ENCODE measurements at regions not wholly inside any gene's neighbourhood (a gene's known extent, or its start where the extent isn't known, plus 50 kb on each side); places are given as distances from the start of the nearest gene placed in this dataset.

- no peak for DNase-seq (ENCODE audit: low read depth)
These were observed 192.8 kb upstream of the ZMIZ1 start for GRCh38 chr10:78875932-78876331.

GRCh38 chr10:78876449-78876848 is 192.3 kb upstream of the ZMIZ1 start:
- DNase-seq (ENCODE audit: low read depth) = no peak

- DNase-seq (ENCODE audit: low read depth) = no peak
These were observed 189.1 kb upstream of the ZMIZ1 start for GRCh38 chr10:78879621-78880020.

- DNase-seq (ENCODE audit: low read depth) = no peak
These were observed 182.6 kb upstream of the ZMIZ1 start for GRCh38 chr10:78886129-78886528.

- no peak for DNase-seq (ENCODE audit: low read depth)
These were observed 179.2 kb upstream of the ZMIZ1 start for GRCh38 chr10:78889536-78890063.

GRCh38 chr10:78890506-78890905 is 178.3 kb upstream of the ZMIZ1 start:
- no peak for DNase-seq (ENCODE audit: low read depth)

- no peak for DNase-seq (ENCODE audit: low read depth)
These were observed 177.0 kb upstream of the ZMIZ1 start for GRCh38 chr10:78891741-78892140.

GRCh38 chr10:78892338-78893176 is 176.2 kb upstream of the ZMIZ1 start:
- DNase-seq (ENCODE audit: low read depth) = no peak

- DNase-seq (ENCODE audit: low read depth) = no peak
These were observed 175.5 kb upstream of the ZMIZ1 start for GRCh38 chr10:78893217-78893616.

GRCh38 chr10:78894089-78894840 is 174.5 kb upstream of the ZMIZ1 start:
- DNase-seq (ENCODE audit: low read depth) = no peak

GRCh38 chr10:78894841-78895195 is 173.9 kb upstream of the ZMIZ1 start:
- no peak for DNase-seq (ENCODE audit: low read depth)

- no peak for DNase-seq (ENCODE audit: low read depth)
These were observed 173.3 kb upstream of the ZMIZ1 start for GRCh38 chr10:78895469-78895868.

GRCh38 chr10:78896159-78896928 is 172.4 kb upstream of the ZMIZ1 start:
- DNase-seq (ENCODE audit: low read depth) = no peak

- DNase-seq (ENCODE audit: low read depth) = no peak
These were observed 170.2 kb upstream of the ZMIZ1 start for GRCh38 chr10:78898341-78899097.

GRCh38 chr10:78899098-78899754 is 169.5 kb upstream of the ZMIZ1 start:
- DNase-seq (ENCODE audit: low read depth) = no peak

GRCh38 chr10:78899996-78900714 is 168.6 kb upstream of the ZMIZ1 start:
- no peak for DNase-seq (ENCODE audit: low read depth)

- no peak for DNase-seq (ENCODE audit: low read depth)
These were observed 167.9 kb upstream of the ZMIZ1 start for GRCh38 chr10:78900715-78901430.

GRCh38 chr10:78901694-78902093 is 167.1 kb upstream of the ZMIZ1 start:
- DNase-seq (ENCODE audit: low read depth) = no peak

GRCh38 chr10:78902815-78903214 is 166.0 kb upstream of the ZMIZ1 start:
- DNase-seq (ENCODE audit: low read depth) = no peak

All from iris pigment epithelial cell (primary cell).